HG03108 (cell line): ENCODE measurements at regions not wholly inside any gene's neighbourhood (a gene's known extent, or its start where the extent isn't known, plus 50 kb on each side); places are given as distances from the start of the nearest gene placed in this dataset.
"Not testable (repeated sequence)": the region's sequence is repeated elsewhere in the genome, so short reads cannot be mapped to it uniquely, and the experiment has no call there.

Experiments
- ATAC-seq: cut with Tn5 transposase; IDR thresholded peaks from one replicate; pipeline ENCODE4 v1.9.1; 2021; ENCODE audit warnings: moderate library complexity; ENCODE audit not compliant: unreplicated experiment

- ATAC-seq, result no peak
These were observed 1545.7 kb upstream of the TENM4 start for GRCh38 chr11:80986421-80987074.

GRCh38 chr11:80980227-80980626 is 1539.4 kb upstream of the TENM4 start:
- no peak for ATAC-seq

GRCh38 chr11:80973786-80974185 is 1533.0 kb upstream of the TENM4 start:
- no peak for ATAC-seq

- no peak for ATAC-seq
These were observed 1529.2 kb upstream of the TENM4 start for GRCh38 chr11:80970037-80970436.

- ATAC-seq, result no peak
These were observed 1526.8 kb upstream of the TENM4 start for GRCh38 chr11:80967649-80968048.

GRCh38 chr11:80960381-80961029 is 1519.7 kb upstream of the TENM4 start:
- no peak for ATAC-seq

- ATAC-seq, result no peak
These were observed 1518.9 kb upstream of the TENM4 start for GRCh38 chr11:80959751-80960150.

- ATAC-seq, result no peak
These were observed 1518.2 kb upstream of the TENM4 start for GRCh38 chr11:80958987-80959386.

- no peak for ATAC-seq
These were observed 1517.5 kb upstream of the TENM4 start for GRCh38 chr11:80958361-80958760.

GRCh38 chr11:80955588-80955987 is 1514.8 kb upstream of the TENM4 start:
- no peak for ATAC-seq

GRCh38 chr11:80948781-80949180 is 1508.0 kb upstream of the TENM4 start:
- ATAC-seq, result no peak

GRCh38 chr11:80944758-80945157 is 1503.9 kb upstream of the TENM4 start:
- no peak for ATAC-seq

GRCh38 chr11:80943226-80943625 is 1502.4 kb upstream of the TENM4 start:
- no peak for ATAC-seq

GRCh38 chr11:80937842-80938241 is 1497.0 kb upstream of the TENM4 start:
- ATAC-seq, result no peak

GRCh38 chr11:80930038-80930437 is 1489.2 kb upstream of the TENM4 start:
- ATAC-seq, result no peak

- no peak for ATAC-seq
These were observed 1488.4 kb upstream of the TENM4 start for GRCh38 chr11:80929031-80929805.

GRCh38 chr11:80925321-80925720 is 1484.5 kb upstream of the TENM4 start:
- no peak for ATAC-seq

- ATAC-seq, result not testable (repeated sequence)
These were observed 1480.5 kb upstream of the TENM4 start for GRCh38 chr11:80921310-80921709.

- ATAC-seq, result no peak
These were observed 1475.5 kb upstream of the TENM4 start for GRCh38 chr11:80916173-80916798.

GRCh38 chr11:80914311-80914710 is 1473.5 kb upstream of the TENM4 start:
- ATAC-seq, result no peak

- no peak for ATAC-seq
These were observed 1470.8 kb upstream of the TENM4 start for GRCh38 chr11:80911666-80912065.

- peak; percentile 59 for ATAC-seq
These were observed 1459.4 kb upstream of the TENM4 start for GRCh38 chr11:80900265-80900664.
